PC-3 (cell line): ENCODE measurements at regions not wholly inside any gene's neighbourhood (a gene's known extent, or its start where the extent isn't known, plus 50 kb on each side); places are given as distances from the start of the nearest gene placed in this dataset.

Source experiments
- ATAC-seq: fragments of 200-7000 bp; cut with Tn5 transposase; 2 replicates; pipeline ENCODE4 v1.9.1; 2020; ENCODE audit warnings: mild to moderate bottlenecking, moderate library complexity
- BruUV-seq: library from RNA; stranded (reverse); fragments of 400-500 nt; replicated peaks from 2 replicates; lab custom pipeline; 2021; lab: Mats Ljungman, UMichigan
- CTCF ChIA-PET: fragments of 300-600 bp; sonication (Branson Sonifier 250); formaldehyde crosslinking; loops from one replicate; lab custom pipeline; 2022; ENCODE audit warnings: antibody characterized with exemption; lab: Charles Lee
- POLR2A ChIA-PET: fragments of 300-600 bp; sonication (Branson Sonifier 250); formaldehyde crosslinking; loops from one replicate; lab custom pipeline; 2022; ENCODE audit warnings: antibody characterized with exemption; ENCODE audit not compliant: unreplicated experiment; lab: Charles Lee
- DNase-seq: peaks from one replicate; pipeline ENCODE4 v3.0.0-alpha.2; 2015
- H2AFZ ChIP-seq: fragments of 300-600 bp; sonication (generic); 2 replicates; pipeline ENCODE4 v1.6.0; 2016; ENCODE audit warnings: antibody characterized with exemption, low read length
- H3F3A ChIP-seq: fragments of 300-600 bp; sonication (generic); one replicate; pipeline ENCODE4 v1.6.0; 2017; ENCODE audit warnings: antibody characterized with exemption, low read length, control low read depth, mild to moderate bottlenecking; ENCODE audit not compliant: unreplicated experiment
- H3K27ac ChIP-seq: fragments of 300-600 bp; sonication (generic); 2 replicates; pipeline ENCODE4 v1.5.1; 2016; ENCODE audit warnings: mild to moderate bottlenecking, low read length
- H3K27me3 ChIP-seq: fragments of 300-600 bp; sonication (generic); 2 replicates; pipeline ENCODE4 v1.6.1; 2016; ENCODE audit warnings: low read length, mixed read lengths
- H3K36me3 ChIP-seq: fragments of 300-600 bp; sonication (generic); 2 replicates; pipeline ENCODE4 v1.6.1; 2016; ENCODE audit warnings: low read depth, mixed run types, low read length, mixed read lengths
- H3K4me1 ChIP-seq: fragments of 300-600 bp; sonication (generic); 2 replicates; pipeline ENCODE4 v1.5.1; 2016; ENCODE audit warnings: low read length; ENCODE audit not compliant: insufficient read depth
- H3K4me2 ChIP-seq: fragments of 300-600 bp; sonication (generic); 2 replicates; pipeline ENCODE4 v1.6.0; 2016; ENCODE audit warnings: low read length
- H3K4me3 ChIP-seq: fragments of 300-600 bp; sonication (generic); 2 replicates; pipeline ENCODE4 v1.5.1; 2016; ENCODE audit warnings: mild to moderate bottlenecking, low read length, mixed read lengths
- H3K79me2 ChIP-seq: fragments of 300-600 bp; sonication (generic); 2 replicates; pipeline ENCODE4 v1.6.1; 2017; ENCODE audit warnings: low read length, mixed read lengths
- H3K9ac ChIP-seq: fragments of 300-600 bp; sonication (generic); 2 replicates; pipeline ENCODE4 v1.6.0; 2016; ENCODE audit warnings: mild to moderate bottlenecking, low read length
- H3K9me2 ChIP-seq: fragments of 300-600 bp; sonication (generic); replicated peaks from 2 replicates; pipeline ENCODE4 v1.6.1; 2016; ENCODE audit warnings: mixed run types, low read length, mixed read lengths
- H3K9me3 ChIP-seq: fragments of 300-600 bp; sonication (generic); 2 replicates; pipeline ENCODE4 v1.6.1; 2016; ENCODE audit warnings: low read length, mixed read lengths
- H4K20me1 ChIP-seq: fragments of 300-600 bp; sonication (generic); 2 replicates; pipeline ENCODE4 v1.6.1; 2016; ENCODE audit warnings: low read length, mixed read lengths
- CTCF ChIP-seq: fragments of 300-600 bp; sonication (generic); conservative IDR thresholded peaks from 2 replicates; pipeline ENCODE4 v1.5.1; 2017; ENCODE audit warnings: antibody characterized with exemption, low read depth, mild to moderate bottlenecking, low read length
- EZH2 ChIP-seq: fragments of 300-600 bp; sonication (generic); IDR thresholded peaks from one replicate; pipeline ENCODE4 v1.6.1; 2017; ENCODE audit warnings: antibody characterized with exemption, mild to moderate bottlenecking, low read length; ENCODE audit not compliant: unreplicated experiment
- EZH2phosphoT487 ChIP-seq: fragments of 300-600 bp; sonication (generic); IDR thresholded peaks from 2 replicates; pipeline ENCODE4 v1.6.1; 2018; ENCODE audit warnings: mild to moderate bottlenecking, antibody characterized with exemption, low read length, borderline replicate concordance
- intact Hi-C: fragments of 100-400 bp; cut with micrococcal nuclease; formaldehyde crosslinking; loops from 2 replicates; pipeline ENCODE4 v1.9.0; 2023

DNA sequence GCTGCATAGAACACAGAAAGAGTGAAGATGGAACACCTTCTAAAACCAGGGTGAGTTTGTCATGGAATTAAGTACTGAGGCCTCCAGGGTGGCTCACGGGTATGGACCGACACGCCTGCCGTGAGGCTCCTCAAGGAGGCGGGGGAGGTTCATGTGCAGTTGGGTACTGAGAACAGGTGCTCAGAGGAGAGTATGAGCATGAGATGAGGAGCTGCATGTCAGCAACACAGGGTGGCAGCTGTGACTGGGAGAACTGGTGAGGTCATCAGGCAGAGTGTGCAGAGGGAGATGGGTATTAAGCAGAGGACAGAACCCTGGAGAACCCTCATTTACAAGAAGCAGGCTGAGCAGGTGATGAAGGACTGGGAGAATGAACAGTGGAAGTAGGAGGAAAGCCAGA is 63.2 kb upstream of the KLHL29 start:
- TF ChIP-seq CTCF: no peak
- no peak for TF ChIP-seq EZH2
- no peak for TF ChIP-seq EZH2phosphoT487
- DNase-seq: no peak
- Histone ChIP-seq H3K9me2 (no peaks in the 10 kb centered on the region), H3K4me2 (no peak overlapping the region), H3K4me1 (no peaks in the 10 kb centered on the region), H3K9me3 (no peaks in the 10 kb centered on the region), H2AFZ (no peak overlapping the region), H3K27me3 (peaks cover 87% of the 10 kb centered on the region), H3K27ac (no peak overlapping the region), H3K9ac (no peak overlapping the region), H4K20me1 (no peaks in the 10 kb centered on the region), H3K79me2 (no peaks in the 10 kb centered on the region), H3K4me3 (no peak overlapping the region), H3F3A (no peaks in the 10 kb centered on the region), H3K36me3 (no peaks in the 10 kb centered on the region)
- ATAC-seq: no peak
- intact Hi-C loops: no loop called here
- no TSS peak for BruUV-seq
- CTCF ChIA-PET: no interaction called here
- POLR2A ChIA-PET: no interaction called here

DNA sequence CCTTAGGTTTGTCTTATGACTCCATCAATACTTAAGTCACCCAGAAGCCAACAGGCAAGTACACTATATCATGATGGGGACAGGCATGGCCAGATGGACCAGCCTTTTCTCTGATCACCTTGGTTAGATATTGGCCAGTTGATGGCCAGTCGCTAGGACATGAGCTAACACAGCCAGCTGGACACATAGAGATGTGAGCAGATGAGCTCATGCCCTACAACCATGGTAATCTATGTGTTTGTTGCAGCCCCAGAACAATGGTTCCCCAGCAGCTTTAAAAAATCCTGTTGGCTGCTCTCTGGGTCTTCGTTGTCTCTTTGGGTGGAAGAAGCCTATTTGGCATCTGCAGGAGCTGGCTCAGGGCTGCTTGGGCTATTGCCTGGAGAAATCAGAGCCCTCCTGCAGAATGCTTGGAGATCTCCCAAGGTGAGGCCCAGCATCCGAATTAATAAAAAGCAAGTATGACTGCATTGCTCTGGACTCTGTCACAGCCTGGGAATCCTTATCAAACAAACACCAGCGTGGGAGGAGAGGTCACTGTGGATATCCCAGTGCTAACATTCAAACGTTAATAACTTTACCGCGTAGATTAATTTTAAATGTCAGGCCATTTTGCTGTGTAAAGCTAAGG is 62.3 kb upstream of the KLHL29 start:
- Histone ChIP-seq H3F3A (no peaks in the 10 kb centered on the region), H3K9me3 (no peaks in the 10 kb centered on the region), H3K4me3 (no peak overlapping the region), H2AFZ (no peak overlapping the region), H3K9me2 (no peaks in the 10 kb centered on the region), H3K9ac (no peak overlapping the region), H3K27me3 (peaks cover 86% of the 10 kb centered on the region), H3K4me1 (no peaks in the 10 kb centered on the region), H3K79me2 (no peaks in the 10 kb centered on the region), H3K27ac (no peak overlapping the region), H3K36me3 (no peaks in the 10 kb centered on the region), H3K4me2 (no peak overlapping the region), H4K20me1 (no peaks in the 10 kb centered on the region)
- ChIA-PET POLR2A (no interaction called here), CTCF (no interaction called here)
- TF ChIP-seq EZH2phosphoT487: no peak
- TF ChIP-seq CTCF: no peak
- no peak for TF ChIP-seq EZH2
- BruUV-seq: no TSS peak
- ATAC-seq (no peak), DNase-seq (no peak)
- intact Hi-C loops: no loop called here

- no peak overlapping the region for H3K4me3 ChIP-seq
- BruUV-seq: no TSS peak
- TF ChIP-seq EZH2phosphoT487: no peak
- no peak for TF ChIP-seq EZH2
- H3K79me2 ChIP-seq: no peaks in the 10 kb centered on the region
- ATAC-seq (no peak), DNase-seq (no peak)
- POLR2A ChIA-PET: no interaction called here
- CTCF ChIA-PET: no interaction called here
- H3K36me3 ChIP-seq: no peaks in the 10 kb centered on the region
- peaks cover 85% of the 10 kb centered on the region for H3K27me3 ChIP-seq
- no peaks in the 10 kb centered on the region for H3K4me1 ChIP-seq
- no peaks in the 10 kb centered on the region for H3F3A ChIP-seq
- H4K20me1 ChIP-seq: no peaks in the 10 kb centered on the region
- H3K9me3 ChIP-seq: no peaks in the 10 kb centered on the region
- H3K9me2 ChIP-seq: no peaks in the 10 kb centered on the region
- H2AFZ ChIP-seq: no peak overlapping the region
- intact Hi-C loops: no loop called here
- no peak overlapping the region for H3K9ac ChIP-seq
- no peak overlapping the region for H3K27ac ChIP-seq
- no peak overlapping the region for H3K4me2 ChIP-seq
Measured at GRCh38 chr2:23323198-23323916, 61.6 kb upstream of the KLHL29 start.
